HS-5 (cell line): ENCODE measurements at regions not wholly inside any gene's neighbourhood (a gene's known extent, or its start where the extent isn't known, plus 50 kb on each side); places are given as distances from the start of the nearest gene placed in this dataset.
"Not testable (repeated sequence)": the region's sequence is repeated elsewhere in the genome, so short reads cannot be mapped to it uniquely, and the experiment has no call there.

Experiments used
- DNase-seq: peaks from one replicate; pipeline ENCODE4 v3.0.0-alpha.2; 2012; ENCODE audit warnings: low read depth

- DNase-seq = no peak
Observed at GRCh38 chr6:9307187-9307586, 871.8 kb upstream of the SLC35B3 start.

GRCh38 chr6:9295644-9296043 lies 860.3 kb upstream of the SLC35B3 start:
- no peak for DNase-seq

- DNase-seq = no peak
Observed at GRCh38 chr6:9292975-9293374, 857.6 kb upstream of the SLC35B3 start.

GRCh38 chr6:9290342-9290741 lies 855.0 kb upstream of the SLC35B3 start:
- not testable (repeated sequence) for DNase-seq

GRCh38 chr6:9272671-9273070 lies 837.3 kb upstream of the SLC35B3 start:
- peak; percentile 5 for DNase-seq

- DNase-seq = no peak
Observed at GRCh38 chr6:9266741-9267140, 831.4 kb upstream of the SLC35B3 start.

GRCh38 chr6:9257215-9257614 lies 821.9 kb upstream of the SLC35B3 start:
- DNase-seq = no peak

- DNase-seq = no peak
Observed at GRCh38 chr6:9254251-9254650, 818.9 kb upstream of the SLC35B3 start.

GRCh38 chr6:9252799-9253198 lies 817.5 kb upstream of the SLC35B3 start:
- DNase-seq = no peak

GRCh38 chr6:9250852-9251251 lies 815.5 kb upstream of the SLC35B3 start:
- DNase-seq = peak; percentile 36

- no peak for DNase-seq
Observed at GRCh38 chr6:9248133-9248532, 812.8 kb upstream of the SLC35B3 start.

- DNase-seq = no peak
Observed at GRCh38 chr6:9240861-9241260, 805.5 kb upstream of the SLC35B3 start.

GRCh38 chr6:9236443-9236842 lies 801.1 kb upstream of the SLC35B3 start:
- no peak for DNase-seq

- no peak for DNase-seq
Observed at GRCh38 chr6:9233686-9234085, 798.3 kb upstream of the SLC35B3 start.

- no peak for DNase-seq
Observed at GRCh38 chr6:9233226-9233625, 797.9 kb upstream of the SLC35B3 start.

GRCh38 chr6:9225441-9225871 lies 790.1 kb upstream of the SLC35B3 start:
- no peak for DNase-seq

GRCh38 chr6:9224539-9224938 lies 789.2 kb upstream of the SLC35B3 start:
- no peak for DNase-seq

GRCh38 chr6:9213717-9214116 lies 778.4 kb upstream of the SLC35B3 start:
- not testable (repeated sequence) for DNase-seq

GRCh38 chr6:9208966-9209365 lies 773.6 kb upstream of the SLC35B3 start:
- no peak for DNase-seq

GRCh38 chr6:9205645-9206044 lies 770.3 kb upstream of the SLC35B3 start:
- DNase-seq = peak; percentile 15

GRCh38 chr6:9204171-9204570 lies 768.8 kb upstream of the SLC35B3 start:
- DNase-seq = peak; percentile 88

GRCh38 chr6:9200712-9201111 lies 765.4 kb upstream of the SLC35B3 start:
- no peak for DNase-seq

- DNase-seq = no peak
Observed at GRCh38 chr6:9197726-9198125, 762.4 kb upstream of the SLC35B3 start.

- no peak for DNase-seq
Observed at GRCh38 chr6:9195322-9195721, 760.0 kb upstream of the SLC35B3 start.

GRCh38 chr6:9192405-9192909 lies 757.1 kb upstream of the SLC35B3 start:
- no peak for DNase-seq
